ENCODE measurements at regions not wholly inside any gene's neighbourhood (a gene's known extent, or its start where the extent isn't known, plus 50 kb on each side); places are given as distances from the start of the nearest gene placed in this dataset.
A peak's percentile ranks its signal among the peaks of the same experiment; 100 is the strongest.

- Mint-ChIP-seq H3K36me3 (no peaks in the 10 kb centered on the region), H3K27ac (no peak overlapping the region), H3K4me1 (no peaks in the 10 kb centered on the region), H3K27me3 (no peaks in the 10 kb centered on the region), H3K4me3 (no peak overlapping the region), H3K9me3 (no peaks in the 10 kb centered on the region)
Measured at GRCh38 chr9:129464972-129465833, 155.7 kb downstream of the C9orf50 start.

GRCh38 chr9:129463994-129464393 is 156.9 kb downstream of the C9orf50 start:
- Mint-ChIP-seq H3K4me1 (peaks cover 2% of the 10 kb centered on the region), H3K4me3 (no peak overlapping the region), H3K27me3 (no peaks in the 10 kb centered on the region), H3K9me3 (no peaks in the 10 kb centered on the region), H3K36me3 (no peaks in the 10 kb centered on the region), H3K27ac (no peak overlapping the region)

GRCh38 chr9:129463477-129463876 is 157.4 kb downstream of the C9orf50 start:
- H3K27ac Mint-ChIP-seq: peak overlapping the region; percentile 14
- H3K27me3 Mint-ChIP-seq: no peaks in the 10 kb centered on the region
- no peaks in the 10 kb centered on the region for H3K36me3 Mint-ChIP-seq
- peaks cover 7% of the 10 kb centered on the region for H3K4me1 Mint-ChIP-seq
- no peak overlapping the region for H3K4me3 Mint-ChIP-seq
- no peaks in the 10 kb centered on the region for H3K9me3 Mint-ChIP-seq

- Mint-ChIP-seq H3K4me1 (peaks cover 18% of the 10 kb centered on the region), H3K27me3 (no peaks in the 10 kb centered on the region), H3K27ac (no peak overlapping the region), H3K9me3 (no peaks in the 10 kb centered on the region), H3K36me3 (no peaks in the 10 kb centered on the region), H3K4me3 (no peak overlapping the region)
Measured at GRCh38 chr9:129462360-129462759, 158.5 kb downstream of the C9orf50 start.

GRCh38 chr9:129460323-129461261 is 160.3 kb downstream of the C9orf50 start:
- Mint-ChIP-seq H3K27me3 (no peaks in the 10 kb centered on the region), H3K36me3 (no peaks in the 10 kb centered on the region), H3K4me1 (peaks cover 29% of the 10 kb centered on the region), H3K4me3 (peak overlapping the region; percentile 76), H3K27ac (peak overlapping the region; percentile 66), H3K9me3 (no peaks in the 10 kb centered on the region)

- no peak overlapping the region for H3K27ac Mint-ChIP-seq
- peaks cover 32% of the 10 kb centered on the region for H3K4me1 Mint-ChIP-seq
- no peaks in the 10 kb centered on the region for H3K27me3 Mint-ChIP-seq
- peaks cover 1% of the 10 kb centered on the region for H3K36me3 Mint-ChIP-seq
- H3K4me3 Mint-ChIP-seq: peak overlapping the region; percentile 39
- H3K9me3 Mint-ChIP-seq: no peaks in the 10 kb centered on the region
Measured at GRCh38 chr9:129459547-129460322, 161.2 kb downstream of the C9orf50 start.

GRCh38 chr9:129458663-129459546 is 162.0 kb downstream of the C9orf50 start:
- no peak overlapping the region for H3K4me3 Mint-ChIP-seq
- peaks cover 33% of the 10 kb centered on the region for H3K4me1 Mint-ChIP-seq
- H3K27me3 Mint-ChIP-seq: no peaks in the 10 kb centered on the region
- no peak overlapping the region for H3K27ac Mint-ChIP-seq
- peaks cover 1% of the 10 kb centered on the region for H3K36me3 Mint-ChIP-seq
- H3K9me3 Mint-ChIP-seq: no peaks in the 10 kb centered on the region

- Mint-ChIP-seq H3K4me3 (peak overlapping the region; percentile 33), H3K27me3 (no peaks in the 10 kb centered on the region), H3K36me3 (peaks cover 1% of the 10 kb centered on the region), H3K9me3 (no peaks in the 10 kb centered on the region), H3K4me1 (peaks cover 33% of the 10 kb centered on the region), H3K27ac (peak overlapping the region; percentile 26)
Measured at GRCh38 chr9:129458155-129458661, 162.7 kb downstream of the C9orf50 start.

- no peaks in the 10 kb centered on the region for H3K9me3 Mint-ChIP-seq
- peaks cover 33% of the 10 kb centered on the region for H3K4me1 Mint-ChIP-seq
- H3K27me3 Mint-ChIP-seq: no peaks in the 10 kb centered on the region
- H3K27ac Mint-ChIP-seq: peak overlapping the region; percentile 26
- H3K4me3 Mint-ChIP-seq: no peak overlapping the region
- peaks cover 1% of the 10 kb centered on the region for H3K36me3 Mint-ChIP-seq
Measured at GRCh38 chr9:129457325-129457779, 163.5 kb downstream of the C9orf50 start.

- H3K27ac Mint-ChIP-seq: no peak overlapping the region
- H3K27me3 Mint-ChIP-seq: no peaks in the 10 kb centered on the region
- H3K4me1 Mint-ChIP-seq: peaks cover 37% of the 10 kb centered on the region
- H3K36me3 Mint-ChIP-seq: peaks cover 1% of the 10 kb centered on the region
- no peaks in the 10 kb centered on the region for H3K9me3 Mint-ChIP-seq
- no peak overlapping the region for H3K4me3 Mint-ChIP-seq
Measured at GRCh38 chr9:129456549-129457324, 164.2 kb downstream of the C9orf50 start.

GRCh38 chr9:129455151-129455995 is 165.5 kb downstream of the C9orf50 start:
- Mint-ChIP-seq H3K4me1 (peaks cover 37% of the 10 kb centered on the region), H3K36me3 (peaks cover 1% of the 10 kb centered on the region), H3K4me3 (no peak overlapping the region), H3K27me3 (no peaks in the 10 kb centered on the region), H3K9me3 (no peaks in the 10 kb centered on the region), H3K27ac (peak overlapping the region; percentile 85)

GRCh38 chr9:129454467-129455067 is 166.3 kb downstream of the C9orf50 start:
- H3K4me3 Mint-ChIP-seq: no peak overlapping the region
- peaks cover 37% of the 10 kb centered on the region for H3K4me1 Mint-ChIP-seq
- peak overlapping the region; percentile 85 for H3K27ac Mint-ChIP-seq
- no peaks in the 10 kb centered on the region for H3K9me3 Mint-ChIP-seq
- no peaks in the 10 kb centered on the region for H3K27me3 Mint-ChIP-seq
- peaks cover 1% of the 10 kb centered on the region for H3K36me3 Mint-ChIP-seq

GRCh38 chr9:129453734-129454133 is 167.2 kb downstream of the C9orf50 start:
- Mint-ChIP-seq H3K27me3 (no peaks in the 10 kb centered on the region), H3K4me3 (no peak overlapping the region), H3K9me3 (no peaks in the 10 kb centered on the region), H3K27ac (peak overlapping the region; percentile 86), H3K36me3 (peaks cover 1% of the 10 kb centered on the region), H3K4me1 (peaks cover 33% of the 10 kb centered on the region)

Measured in activated naive CD4-positive, alpha-beta T cell treated with anti-CD3 and anti-CD28 coated beads, Interleukin-2, amount 50 U/mL, for 24 hours (primary cell).